NOMO-1 (cell line): ENCODE measurements at regions not wholly inside any gene's neighbourhood (a gene's known extent, or its start where the extent isn't known, plus 50 kb on each side); places are given as distances from the start of the nearest gene placed in this dataset.
"Not testable (repeated sequence)": the region's sequence is repeated elsewhere in the genome, so short reads cannot be mapped to it uniquely, and the experiment has no call there.

Experiments used
- DNase-seq, 2 experiments: peaks; one replicate each; lab custom pipeline; 2025; ENCODE audit not compliant: unreplicated experiment in 2 of 2; lab: John Stamatoyannopoulos, UW

DNA sequence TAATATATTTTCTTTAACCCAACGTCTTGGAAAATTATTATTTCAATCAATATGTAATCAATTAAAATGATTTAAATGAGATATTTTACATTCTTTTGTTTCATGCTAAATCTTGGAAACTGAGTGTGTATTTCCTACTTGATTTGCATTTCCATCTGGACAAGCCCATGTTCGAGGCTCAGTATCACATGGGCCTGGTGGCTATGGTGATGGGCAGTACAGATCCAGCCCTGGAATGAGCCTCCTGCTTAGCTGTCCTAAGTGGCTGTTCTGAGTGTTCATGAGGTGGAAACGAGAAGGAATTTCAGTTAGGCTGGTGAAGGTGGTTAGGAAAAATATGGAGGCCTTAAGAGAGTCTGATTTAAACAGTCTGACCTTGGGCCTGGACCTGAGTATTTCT lies 73.0 kb upstream of the ATXN1 start:
- DNase-seq, result no peak

DNA sequence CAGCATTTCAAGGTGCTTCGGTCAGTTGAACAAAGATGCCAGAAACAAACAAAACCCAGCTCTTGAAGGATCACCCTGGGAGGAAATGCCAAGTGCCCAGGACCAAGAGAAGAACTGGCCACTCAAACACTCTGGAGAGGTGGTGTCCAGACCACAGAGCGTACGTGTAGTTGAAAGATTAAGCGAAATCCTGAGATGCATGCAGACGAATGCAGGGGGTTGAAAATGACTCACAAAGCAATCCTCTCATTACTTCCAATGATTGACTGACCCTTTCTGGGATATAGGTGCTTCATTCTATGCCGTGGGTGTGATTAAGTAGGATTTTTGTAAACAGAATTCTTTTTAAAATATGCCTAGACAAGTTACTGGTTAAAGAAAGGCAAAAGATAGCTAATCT lies 71.5 kb upstream of the ATXN1 start:
- no peak for DNase-seq

DNA sequence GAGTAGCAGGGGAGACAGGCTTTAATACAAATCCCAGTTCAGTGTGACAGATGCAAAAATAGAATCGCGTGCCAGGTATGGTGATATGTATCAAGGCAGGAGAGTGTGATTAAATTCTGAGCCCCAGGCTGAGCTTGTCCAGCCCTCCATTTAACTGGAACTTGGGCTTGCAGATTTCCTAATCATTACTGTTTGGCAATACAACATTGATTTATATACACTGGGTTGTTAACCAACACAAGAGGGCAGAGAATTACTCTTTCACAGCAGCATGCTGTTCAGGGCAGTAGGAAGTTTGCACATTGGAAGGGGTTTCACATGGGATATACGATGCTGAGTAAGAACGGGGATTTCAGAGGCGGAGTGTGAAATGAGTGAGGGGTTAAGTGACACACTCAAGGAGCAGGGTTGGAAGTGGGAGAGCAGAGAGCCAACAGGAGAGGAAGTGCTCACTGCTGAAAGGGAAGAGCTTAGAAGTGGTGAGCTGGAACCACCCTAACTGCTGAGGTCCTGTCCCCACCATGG lies 70.8 kb upstream of the ATXN1 start:
- peak; percentile 74 to 88 for DNase-seq

DNA sequence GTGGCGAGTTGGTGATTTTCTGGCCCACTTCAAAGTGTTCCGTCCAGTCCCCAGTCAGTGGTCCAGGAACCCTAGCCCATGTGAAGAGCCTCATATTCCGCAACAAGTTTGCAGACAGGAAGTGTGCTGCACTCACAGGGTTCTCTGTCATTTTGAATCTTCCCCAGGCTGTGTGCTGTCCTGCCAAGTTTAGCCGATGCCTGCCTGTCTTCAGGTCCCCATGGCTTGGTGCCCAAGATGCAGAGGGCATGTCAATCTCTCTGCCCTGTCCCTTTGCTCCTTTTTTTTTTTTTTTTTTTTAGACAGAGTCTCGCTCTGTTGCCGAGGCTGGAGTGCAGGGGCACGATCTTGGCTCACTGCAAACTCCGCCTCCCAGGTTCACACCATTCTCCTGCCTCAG lies 69.9 kb upstream of the ATXN1 start:
- DNase-seq, result no peak

DNA sequence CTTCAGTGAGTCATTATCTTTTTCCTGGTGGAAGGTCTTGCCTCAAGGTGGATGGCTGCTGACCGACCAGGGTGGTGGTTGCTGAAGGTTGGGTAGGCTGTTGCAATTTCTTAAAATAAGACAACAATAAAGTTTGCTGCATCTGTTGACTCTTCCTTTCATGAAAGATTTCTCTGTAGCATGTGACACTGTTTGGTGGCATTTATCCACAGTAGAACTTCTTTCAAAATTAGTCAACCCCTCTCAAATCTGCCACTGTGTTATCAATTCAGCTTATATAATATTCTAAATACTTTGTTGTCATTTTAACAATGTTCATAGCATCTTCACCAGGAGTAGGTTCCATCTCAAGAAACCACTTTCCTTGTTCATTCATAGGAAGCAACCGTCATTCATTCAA lies 66.8 kb upstream of the ATXN1 start:
- DNase-seq, result no peak

DNA sequence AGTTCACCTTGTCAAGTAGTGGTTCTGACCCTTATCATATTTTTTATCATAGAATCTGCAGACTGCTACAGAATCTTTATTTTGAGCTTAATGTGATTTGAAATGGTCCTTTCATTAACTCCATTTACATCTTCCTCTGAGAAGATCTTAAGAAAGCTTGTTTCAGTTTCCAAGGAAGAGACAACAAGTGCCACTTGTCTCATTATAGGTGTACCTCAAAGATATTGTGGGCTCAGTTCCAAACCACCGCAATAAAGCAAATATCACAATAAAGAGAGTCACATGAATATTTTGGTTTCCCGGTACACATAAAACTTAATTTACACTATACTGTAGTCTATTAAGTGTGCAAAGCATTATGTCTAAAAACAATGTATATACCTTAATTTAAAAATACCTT lies 66.4 kb upstream of the ATXN1 start:
- DNase-seq, result no peak

DNA sequence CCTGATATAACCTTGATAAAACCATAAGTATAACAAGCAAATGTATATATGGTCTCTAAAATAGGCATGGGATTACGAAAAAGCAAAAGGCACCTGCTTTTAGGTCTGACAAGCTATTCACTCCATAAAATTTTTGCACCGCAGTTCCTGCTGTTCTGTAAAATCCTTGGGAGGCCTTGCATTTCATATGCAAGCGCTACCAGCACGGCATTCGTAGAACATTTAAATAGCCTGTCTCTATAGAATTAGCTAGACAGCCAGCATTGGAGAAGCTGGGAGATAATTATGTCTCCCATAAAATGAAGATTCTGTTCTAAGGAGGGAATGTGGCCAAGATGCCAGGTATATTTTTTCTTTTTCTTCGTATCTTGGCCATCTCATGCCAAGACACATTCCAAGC lies 64.5 kb upstream of the ATXN1 start:
- no peak for DNase-seq

DNA sequence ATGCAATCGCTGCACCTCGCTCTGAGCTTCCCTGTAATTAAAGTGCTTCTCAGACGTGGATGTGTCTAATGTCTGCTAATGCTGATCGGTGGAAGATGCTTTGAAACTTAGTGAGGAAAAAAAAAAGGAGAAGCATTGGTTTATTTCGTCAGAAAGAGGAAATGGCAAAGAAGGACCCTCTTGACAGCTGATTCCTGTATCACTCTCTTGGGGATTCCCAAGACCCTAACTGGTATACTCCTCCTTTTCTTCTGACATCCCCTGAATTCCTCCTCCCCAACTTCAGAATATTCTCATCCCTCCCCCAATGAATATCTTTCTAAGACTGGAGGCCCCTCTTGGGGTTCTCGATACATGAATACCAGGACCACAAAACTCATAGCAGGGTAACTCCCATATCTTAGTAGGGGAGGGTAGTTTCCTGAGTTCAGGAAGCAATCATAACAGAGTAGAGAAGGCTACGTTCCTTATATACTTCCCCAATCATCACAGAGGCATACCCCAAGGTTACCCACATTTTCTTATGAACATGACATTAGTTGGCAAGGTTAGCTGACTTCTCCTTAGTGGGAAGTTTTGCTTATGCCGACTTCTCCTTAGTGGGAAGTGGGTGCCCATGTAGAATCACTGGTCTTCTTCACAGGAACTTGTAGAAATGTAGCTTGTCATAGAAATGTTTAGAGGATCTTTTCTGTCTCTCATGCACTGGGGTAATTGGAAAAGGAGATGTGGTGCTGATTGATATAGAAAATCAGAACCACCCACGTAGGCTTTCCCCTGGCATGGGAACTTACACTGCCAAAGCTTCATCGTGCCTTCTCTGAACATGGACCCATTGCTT lies 63.8 kb upstream of the ATXN1 start:
- peak; percentile 57 to 83 for DNase-seq

DNA sequence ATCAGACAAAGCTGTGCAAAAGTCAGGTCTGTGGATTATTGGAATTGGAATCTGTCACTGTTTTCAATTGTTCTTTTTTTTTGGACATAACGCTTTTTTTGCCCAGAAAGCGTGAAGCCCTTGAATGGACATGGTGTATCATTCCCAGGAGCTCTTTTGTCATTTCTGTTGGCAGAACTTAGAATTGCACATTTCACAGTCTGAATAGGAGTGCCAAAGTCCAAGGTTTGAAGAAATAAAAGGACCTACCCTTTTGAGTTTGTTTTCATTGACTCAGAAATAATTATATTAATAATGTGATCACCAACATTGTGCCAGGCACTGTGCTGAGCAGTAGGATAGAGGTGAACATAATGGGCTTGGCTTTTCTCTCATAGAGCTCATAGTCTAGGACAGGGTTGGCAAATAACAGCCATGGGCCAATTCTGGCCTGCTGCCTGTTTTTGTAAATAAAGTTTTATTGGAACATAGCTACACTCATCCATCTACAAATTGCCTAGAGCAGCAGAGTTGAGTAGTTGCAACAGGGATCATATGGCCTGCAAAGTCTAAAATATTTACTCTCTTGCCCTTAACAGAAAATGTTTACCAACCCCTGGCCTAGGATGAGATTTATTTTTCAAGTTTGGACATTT lies 62.6 kb upstream of the ATXN1 start:
- DNase-seq, result no peak

DNA sequence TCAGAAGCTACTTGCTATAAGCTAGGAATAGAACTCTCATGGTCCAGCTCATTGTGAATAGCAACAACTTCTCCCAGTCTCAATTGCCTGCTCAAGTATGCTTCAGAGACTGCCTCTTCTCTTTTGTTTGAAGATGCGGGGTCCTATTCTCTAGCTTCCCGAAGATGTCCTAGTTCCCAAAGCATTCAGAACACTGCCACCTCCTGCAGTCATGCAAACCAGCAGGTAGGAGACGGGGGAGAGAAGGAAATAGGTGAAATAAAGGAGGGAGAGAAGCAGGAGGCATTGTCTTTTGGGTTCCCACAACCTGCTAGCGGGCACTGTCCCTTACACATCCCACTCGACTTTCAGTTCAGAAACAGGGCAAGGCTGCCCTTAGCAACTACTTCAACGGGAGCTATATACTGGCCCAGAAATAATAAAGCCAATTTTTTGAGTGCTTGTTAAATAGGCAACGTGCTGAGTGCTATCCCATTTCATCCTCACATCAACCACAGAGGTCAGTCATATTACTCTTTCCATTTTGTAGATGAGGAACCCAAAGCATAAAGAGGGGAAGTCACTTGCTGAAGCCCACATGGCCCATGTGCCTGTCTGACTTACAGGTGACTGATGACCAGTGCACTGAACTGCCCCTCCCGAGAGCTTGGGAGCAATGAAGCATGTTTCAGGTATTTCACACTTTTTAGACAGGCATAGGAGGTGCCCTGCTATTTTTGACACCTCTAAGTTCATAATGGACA lies 61.9 kb upstream of the ATXN1 start:
- peak in 1 of 2 experiments; percentile 13 for DNase-seq

DNA sequence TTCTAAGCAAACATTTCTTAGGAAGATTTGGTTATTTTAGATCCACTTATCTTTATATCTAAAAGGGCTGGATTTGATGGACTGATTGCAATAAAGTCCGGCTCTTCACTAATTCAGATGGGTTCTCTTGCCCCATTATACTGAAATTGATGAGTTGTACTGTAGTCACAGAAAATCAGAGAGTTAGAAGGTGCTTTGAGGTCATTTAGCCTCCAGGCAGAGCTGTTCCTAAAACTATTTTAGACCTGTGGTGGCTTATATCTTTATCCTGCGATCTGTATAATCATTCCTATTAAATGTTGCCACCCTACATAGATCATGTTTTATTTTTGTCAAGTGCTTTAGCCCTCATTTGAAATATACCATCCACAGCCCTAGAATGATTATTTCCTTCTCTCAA lies 61.3 kb upstream of the ATXN1 start:
- no peak for DNase-seq

DNA sequence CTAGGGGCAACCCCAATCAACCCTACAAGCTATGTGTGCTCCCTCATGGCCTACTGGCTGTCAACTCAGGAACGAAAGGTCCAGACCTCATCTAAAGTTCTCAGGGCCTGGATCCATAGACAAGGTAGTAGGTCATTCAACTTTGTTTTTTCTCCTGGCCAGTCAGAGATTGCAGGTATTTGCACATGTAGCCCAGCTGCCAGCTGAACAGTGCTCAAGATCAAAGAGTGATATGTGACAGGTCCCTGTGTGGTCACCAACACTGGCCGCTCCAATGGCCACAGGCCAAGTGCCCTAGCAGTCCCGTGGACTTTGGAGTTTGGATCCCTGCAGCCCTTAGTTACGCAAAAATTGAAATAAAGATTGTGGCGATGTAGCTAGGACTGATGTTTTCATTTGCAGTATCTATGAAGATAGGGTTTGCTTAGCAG lies 60.6 kb upstream of the ATXN1 start:
- DNase-seq, result no peak

DNA sequence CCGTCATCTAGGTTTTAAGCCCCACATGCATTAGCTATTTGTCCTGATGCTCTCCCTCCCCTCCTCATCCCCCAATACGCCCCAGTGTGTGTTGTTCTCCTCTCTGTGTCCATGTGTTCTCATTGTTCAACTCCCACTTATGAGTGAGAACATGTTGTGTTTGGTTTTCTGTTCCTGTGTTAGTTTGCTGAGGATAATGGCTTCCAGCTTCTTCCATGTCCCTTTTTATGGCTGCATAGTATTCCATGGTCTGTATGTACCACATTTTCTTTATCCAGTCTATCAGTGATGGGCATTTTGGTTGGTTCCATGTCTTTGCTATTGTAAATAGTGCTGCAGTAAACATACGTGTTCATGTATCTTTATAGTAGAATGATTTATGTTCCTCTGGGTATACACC lies 59.0 kb upstream of the ATXN1 start:
- not testable (repeated sequence) for DNase-seq

DNA sequence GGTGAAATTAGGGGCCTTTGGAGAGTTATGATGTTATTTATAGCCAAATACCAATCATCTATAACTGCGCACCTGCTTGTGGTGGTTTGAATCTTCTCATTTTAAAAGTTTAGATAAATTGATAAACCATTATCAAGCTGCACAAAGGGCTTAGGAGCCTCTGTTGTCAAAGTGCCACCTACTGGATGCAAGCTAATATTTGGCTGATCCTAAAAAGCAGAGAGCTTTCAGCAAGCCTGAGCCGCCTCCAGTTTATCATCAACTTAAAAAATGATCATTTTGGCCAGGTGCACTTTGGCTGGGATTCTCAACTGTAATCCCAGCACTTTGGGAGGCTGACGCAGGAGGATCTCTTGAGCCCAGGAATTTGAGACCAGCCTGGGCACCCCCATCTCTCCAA lies 58.5 kb upstream of the ATXN1 start:
- DNase-seq, result no peak

DNA sequence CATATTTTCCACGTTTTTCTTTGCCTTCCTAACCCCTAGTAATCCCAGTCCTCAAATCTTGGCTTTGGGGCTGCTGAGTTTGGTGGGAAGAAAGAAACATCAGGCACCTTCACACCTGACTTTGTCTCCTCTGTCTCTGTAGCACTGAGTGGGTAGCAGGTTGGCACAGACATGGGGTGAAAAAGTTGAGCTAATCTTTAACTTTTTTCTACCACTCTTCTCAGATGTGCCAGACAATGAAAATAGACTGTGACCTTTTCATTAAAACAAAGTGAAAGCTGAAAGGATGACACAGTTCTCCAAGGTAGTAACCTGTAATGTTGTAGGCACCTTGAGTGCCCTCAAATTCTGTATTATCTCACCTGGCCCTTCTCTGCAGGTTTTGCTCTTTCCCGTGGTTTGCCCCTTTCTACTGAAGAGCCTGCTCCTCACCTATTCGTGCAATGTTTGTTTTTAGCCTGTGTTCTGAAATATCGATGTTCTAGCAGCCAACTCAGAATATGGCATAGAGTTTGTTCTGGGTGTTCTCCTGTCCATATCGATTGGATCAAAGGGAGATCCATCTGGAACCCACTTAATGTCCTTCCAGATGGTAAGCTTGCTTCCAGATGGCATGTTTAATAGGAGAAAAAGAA lies 57.8 kb upstream of the ATXN1 start:
- no peak for DNase-seq

DNA sequence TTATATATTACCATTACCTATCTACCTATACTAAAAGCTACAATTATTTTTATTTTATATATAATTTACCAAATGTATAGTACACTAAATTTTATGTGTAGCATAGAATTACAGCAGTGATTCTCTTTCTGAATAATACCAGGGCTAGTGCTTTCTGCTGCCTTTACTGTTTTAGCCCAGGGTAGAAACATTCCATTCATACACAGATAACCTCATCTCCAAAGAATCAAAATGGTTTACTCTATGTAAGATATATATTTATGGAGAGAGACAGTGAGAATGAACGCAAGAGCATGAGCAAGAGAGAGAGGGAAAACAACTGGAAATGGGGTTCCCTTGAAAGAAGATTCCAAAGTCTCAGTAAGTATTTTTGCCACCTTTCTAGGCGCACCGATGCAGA lies 56.3 kb upstream of the ATXN1 start:
- DNase-seq, result no peak

DNA sequence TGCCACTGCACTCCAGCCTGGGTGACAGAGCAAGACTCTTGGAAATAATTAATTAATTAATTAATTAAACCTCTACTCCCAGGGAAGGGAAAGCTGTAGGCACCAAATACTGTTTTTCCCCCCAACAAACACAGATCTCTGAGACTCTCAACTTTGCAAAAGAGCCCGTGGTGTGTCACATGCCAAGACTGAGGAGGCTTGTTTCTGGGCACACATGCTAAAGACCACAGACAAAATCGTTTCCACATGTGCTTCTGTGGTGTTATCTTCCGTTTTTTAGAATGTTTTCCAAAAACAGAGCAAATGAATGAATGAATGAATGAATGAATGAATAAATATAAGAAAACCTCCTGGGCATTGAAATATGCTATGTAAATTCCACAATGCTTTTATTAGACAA lies 55.6 kb upstream of the ATXN1 start:
- no peak for DNase-seq

DNA sequence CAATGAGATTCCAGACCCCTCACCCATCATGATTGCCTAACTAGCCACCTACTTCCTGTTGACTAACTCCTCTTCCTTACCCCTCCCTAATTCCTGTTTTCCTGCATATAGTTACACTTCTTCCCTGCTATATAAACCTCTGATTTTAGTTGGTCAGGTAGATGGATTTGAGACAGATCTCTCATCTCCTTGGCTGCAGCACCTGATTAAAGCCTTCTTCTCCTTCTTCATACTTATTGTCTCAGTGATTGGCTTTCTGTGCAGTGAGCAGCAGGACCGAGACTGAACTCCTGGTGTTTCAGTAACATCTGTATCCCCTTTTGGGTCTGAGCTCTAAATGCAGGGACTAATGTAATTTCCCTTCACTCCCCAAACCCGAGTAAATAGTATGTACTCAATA lies 51.7 kb upstream of the ATXN1 start:
- no peak for DNase-seq

DNA sequence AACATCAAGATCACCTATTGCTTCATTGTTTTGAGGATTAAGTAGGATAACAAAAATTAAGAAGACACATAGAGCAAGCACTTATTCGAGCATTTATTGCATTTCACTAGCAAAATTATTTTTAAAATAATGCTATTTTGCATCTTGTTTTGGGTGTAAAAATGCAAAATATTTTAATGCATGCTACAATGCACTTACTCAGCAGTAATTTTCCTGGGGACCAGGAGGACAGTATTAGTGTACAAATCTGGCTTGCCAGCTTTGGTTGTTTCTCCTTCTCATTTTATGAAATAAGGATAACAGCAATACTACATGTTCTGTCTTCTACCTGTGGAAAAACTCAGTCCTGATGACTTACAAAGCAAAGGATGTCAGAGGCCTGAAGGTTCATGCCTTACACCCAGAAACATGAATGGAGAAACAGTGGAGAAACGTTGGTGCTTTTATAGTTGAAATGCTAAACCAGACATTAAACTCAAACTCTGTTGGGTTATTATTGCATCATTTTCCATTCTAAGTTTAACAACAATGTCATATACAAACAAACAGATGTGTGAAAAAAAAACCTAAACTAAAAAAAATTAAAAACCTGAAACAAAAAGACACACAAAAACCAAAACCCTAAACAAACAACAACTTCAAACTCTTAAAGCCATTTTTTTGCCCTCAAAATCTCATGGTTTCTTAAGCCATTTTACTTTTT lies 50.2 kb upstream of the ATXN1 start:
- no peak for DNase-seq
